Ecto neural progenitor cell (in vitro differentiated cells): ENCODE measurements at regions not wholly inside any gene's neighbourhood (a gene's known extent, or its start where the extent isn't known, plus 50 kb on each side); places are given as distances from the start of the nearest gene placed in this dataset.

Experiments
- DNase-seq: peaks from one replicate; pipeline ENCODE4 v3.0.0-alpha.2; 2018; ENCODE audit warnings: low spot score

GRCh38 chr2:11101430-11101829 is 53.8 kb upstream of the SLC66A3 start:
- peak; percentile 19 for DNase-seq

- no peak for DNase-seq
Measured at GRCh38 chr2:11102466-11102865, 52.8 kb upstream of the SLC66A3 start.

GRCh38 chr2:11102956-11103860 is 52.1 kb upstream of the SLC66A3 start:
- peak; percentile 32 for DNase-seq

GRCh38 chr2:11103984-11104793 is 51.1 kb upstream of the SLC66A3 start:
- peak; percentile 39 for DNase-seq

GRCh38 chr2:11104794-11105660 is 50.2 kb upstream of the SLC66A3 start:
- peak; percentile 36 for DNase-seq
